ENCODE measurements at regions not wholly inside any gene's neighbourhood (a gene's known extent, or its start where the extent isn't known, plus 50 kb on each side); places are given as distances from the start of the nearest gene placed in this dataset.

DNA sequence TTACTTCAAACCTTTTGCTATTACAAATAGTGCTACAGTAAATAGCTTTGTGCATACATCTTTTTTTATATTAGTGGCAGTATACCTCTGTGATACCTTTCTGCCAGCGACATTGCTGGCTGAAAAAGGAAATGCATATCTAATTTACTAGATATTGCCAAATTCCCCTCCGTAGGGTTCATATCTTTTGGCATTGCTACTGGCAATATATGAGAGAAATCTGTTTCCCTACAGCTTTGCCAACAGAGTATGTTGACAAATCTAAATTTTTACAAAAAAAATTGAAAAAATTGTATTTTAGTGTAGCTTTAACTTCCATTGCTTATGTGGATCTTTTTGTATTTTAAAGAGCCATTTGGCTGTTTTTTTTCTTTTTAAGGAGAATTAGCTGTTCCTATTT is 426.7 kb downstream of the TRIB2 start:
- no peak for TF ChIP-seq POLR2A (IDR thresholded peaks at IDR 0.05)
- TF ChIP-seq, protein P1, sequence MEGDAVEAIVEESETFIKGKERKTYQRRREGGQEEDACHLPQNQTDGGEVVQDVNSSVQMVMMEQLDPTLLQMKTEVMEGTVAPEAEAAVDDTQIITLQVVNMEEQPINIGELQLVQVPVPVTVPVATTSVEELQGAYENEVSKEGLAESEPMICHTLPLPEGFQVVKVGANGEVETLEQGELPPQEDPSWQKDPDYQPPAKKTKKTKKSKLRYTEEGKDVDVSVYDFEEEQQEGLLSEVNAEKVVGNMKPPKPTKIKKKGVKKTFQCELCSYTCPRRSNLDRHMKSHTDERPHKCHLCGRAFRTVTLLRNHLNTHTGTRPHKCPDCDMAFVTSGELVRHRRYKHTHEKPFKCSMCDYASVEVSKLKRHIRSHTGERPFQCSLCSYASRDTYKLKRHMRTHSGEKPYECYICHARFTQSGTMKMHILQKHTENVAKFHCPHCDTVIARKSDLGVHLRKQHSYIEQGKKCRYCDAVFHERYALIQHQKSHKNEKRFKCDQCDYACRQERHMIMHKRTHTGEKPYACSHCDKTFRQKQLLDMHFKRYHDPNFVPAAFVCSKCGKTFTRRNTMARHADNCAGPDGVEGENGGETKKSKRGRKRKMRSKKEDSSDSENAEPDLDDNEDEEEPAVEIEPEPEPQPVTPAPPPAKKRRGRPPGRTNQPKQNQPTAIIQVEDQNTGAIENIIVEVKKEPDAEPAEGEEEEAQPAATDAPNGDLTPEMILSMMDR (IDR thresholded peaks at IDR 0.05), result no peak

Data from testis (tissue), 2 donors.